GM23248 (cell line): ENCODE measurements at regions not wholly inside any gene's neighbourhood (a gene's known extent, or its start where the extent isn't known, plus 50 kb on each side); places are given as distances from the start of the nearest gene placed in this dataset.

Source experiments
- EZH2 ChIP-seq: fragments of 200-600 bp; sonication (generic); IDR thresholded peaks from 2 replicates; pipeline ENCODE4 v1.6.1; 2018; ENCODE audit warnings: antibody characterized with exemption, mild to moderate bottlenecking; ENCODE audit not compliant: insufficient read depth, poor library complexity, severe bottlenecking
- EZH2phosphoT487 ChIP-seq: fragments of 200-600 bp; sonication (generic); IDR thresholded peaks from 2 replicates; pipeline ENCODE4 v1.6.1; 2018; ENCODE audit warnings: antibody characterized with exemption, moderate library complexity, mild to moderate bottlenecking, low read depth; ENCODE audit not compliant: insufficient read depth

DNA sequence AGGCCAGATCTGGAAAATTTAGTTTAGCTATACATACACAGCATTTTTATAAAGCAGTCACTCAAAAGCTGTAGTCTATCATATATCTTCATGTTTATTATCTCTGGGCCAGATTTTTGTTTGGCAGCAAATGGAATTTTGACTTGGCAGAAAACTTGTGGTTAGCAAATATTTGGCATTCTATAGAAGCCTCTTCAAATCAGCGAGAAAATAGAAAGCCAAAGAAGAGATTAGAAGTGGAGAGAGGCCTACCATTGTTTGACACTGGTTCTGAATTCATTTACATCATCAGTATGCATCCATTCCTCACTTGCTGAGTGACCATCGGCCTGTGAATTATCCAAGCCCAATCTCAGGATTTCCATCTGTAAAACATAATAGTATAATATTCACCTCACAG, 1077.6 kb downstream of the GALC start:
- TF ChIP-seq EZH2 (no peak), EZH2phosphoT487 (no peak)
